ENCODE measurements at regions not wholly inside any gene's neighbourhood (a gene's known extent, or its start where the extent isn't known, plus 50 kb on each side); places are given as distances from the start of the nearest gene placed in this dataset.

- no peaks in the 10 kb centered on the region for H3K36me3 ChIP-seq (replicated peaks in 1 of 2; ENCODE audit: control extremely low read depth in 1 of 2, control insufficient read depth in 1 of 2, extremely low read depth in 1 of 2, insufficient read depth in 2 of 2, low read length in 1 of 2)
- H3K9me3 Mint-ChIP-seq (ENCODE audit: insufficient read depth): peaks cover 3% of the 10 kb centered on the region
- peaks cover 0 to 7% (median 6%) of the 10 kb centered on the region in 4 experiments for H3K27me3 ChIP-seq (replicated peaks in 1 of 4; ENCODE audit: control extremely low read depth in 1 of 4, control insufficient read depth in 3 of 4, insufficient read depth in 4 of 4, low read length in 3 of 4)
- no peaks in the 10 kb centered on the region for H3K9me3 ChIP-seq (ENCODE audit: control extremely low read depth in 1 of 3, control insufficient read depth in 2 of 3, insufficient read depth in 1 of 3, low read length in 2 of 3)
- POLR2A ChIA-PET: no interaction called here
- no peaks in the 10 kb centered on the region for H4K20me1 ChIP-seq (ENCODE audit: control insufficient read depth, insufficient read depth, low read length, poor library complexity, severe bottlenecking)
- H3K4me3 ChIP-seq (ENCODE audit: control extremely low read depth in 1 of 5, extremely low read depth in 1 of 5, insufficient read depth in 1 of 5, low read depth in 2 of 5, low read length in 4 of 5): no peak overlapping the region
- no peak overlapping the region for H3K4me3 Mint-ChIP-seq
- peaks cover 26% of the 10 kb centered on the region for H3K27me3 Mint-ChIP-seq
- intact Hi-C loops (cut with micrococcal nuclease): no loop called here
- H3K4me2 ChIP-seq (replicated peaks; ENCODE audit: low read depth, low read length, poor library complexity, severe bottlenecking): no peak overlapping the region
- TF ChIP-seq CTCF (IDR thresholded peaks at IDR 0.05): no peak
- no peak for TF ChIP-seq EZH2 (IDR thresholded peaks at IDR 0.05; ENCODE audit: borderline replicate concordance, insufficient read depth, low read depth, low read length, poor library complexity, severe bottlenecking)
- no peak overlapping the region for H3K27ac Mint-ChIP-seq
- no peak overlapping the region for H3K27ac ChIP-seq (ENCODE audit: low read length in 2 of 2)
- WGBS (ENCODE audit: insufficient coverage): 81% methylated on average over 11 of the region's 14 CpGs
- H2AFZ ChIP-seq (ENCODE audit: insufficient read depth, low read depth, low read length, poor library complexity, severe bottlenecking): no peak overlapping the region
- no peaks in the 10 kb centered on the region for H3K4me1 Mint-ChIP-seq
- CTCF ChIA-PET: no interaction called here
- no peak for DNase-seq
- no peak overlapping the region for H3K9ac ChIP-seq (ENCODE audit: low read length)
- no peak for ATAC-seq (ENCODE audit: low read depth)
- no peaks in the 10 kb centered on the region for H3K79me2 ChIP-seq (ENCODE audit: control insufficient read depth, insufficient read depth, low read length)
- H3K4me1 ChIP-seq (ENCODE audit: control insufficient read depth in 2 of 2, insufficient read depth in 2 of 2, low read length in 2 of 2): no peaks in the 10 kb centered on the region
Observed at GRCh38 chr20:19849341-19850197, 91.5 kb downstream of the RIN2 start.

DNA sequence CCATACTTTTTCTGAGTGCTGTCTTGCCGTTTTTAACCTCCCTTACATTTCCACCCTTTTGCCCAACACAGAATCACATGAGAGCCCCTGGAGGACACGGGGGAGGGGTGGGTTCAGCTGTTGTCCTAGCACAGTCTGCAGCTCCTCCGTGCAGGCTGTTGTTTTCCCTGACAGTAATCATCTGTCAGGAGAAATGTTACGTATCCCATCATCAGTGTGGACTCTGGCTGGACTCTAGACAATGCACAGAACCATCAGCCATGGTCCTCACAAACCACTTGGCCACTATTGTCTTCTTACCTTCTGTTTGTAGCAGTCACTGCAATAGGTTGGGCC lies 92.1 kb downstream of the RIN2 start:
- Histone ChIP-seq H3K9me3 (ENCODE audit: control extremely low read depth in 1 of 3, control insufficient read depth in 2 of 3, insufficient read depth in 1 of 3, low read length in 2 of 3) (no peaks in the 10 kb centered on the region), H3K27me3 (replicated peaks in 1 of 4; ENCODE audit: control extremely low read depth in 1 of 4, control insufficient read depth in 3 of 4, insufficient read depth in 4 of 4, low read length in 3 of 4) (peaks cover 0 to 7% (median 6%) of the 10 kb centered on the region in 4 experiments), H4K20me1 (ENCODE audit: control insufficient read depth, insufficient read depth, low read length, poor library complexity, severe bottlenecking) (no peaks in the 10 kb centered on the region), H3K79me2 (ENCODE audit: control insufficient read depth, insufficient read depth, low read length) (no peaks in the 10 kb centered on the region), H3K9ac (ENCODE audit: low read length) (no peak overlapping the region), H3K4me2 (replicated peaks; ENCODE audit: low read depth, low read length, poor library complexity, severe bottlenecking) (no peak overlapping the region), H3K4me1 (ENCODE audit: control insufficient read depth in 2 of 2, insufficient read depth in 2 of 2, low read length in 2 of 2) (no peaks in the 10 kb centered on the region), H3K4me3 (ENCODE audit: control extremely low read depth in 1 of 5, extremely low read depth in 1 of 5, insufficient read depth in 1 of 5, low read depth in 2 of 5, low read length in 4 of 5) (no peak overlapping the region), H3K27ac (ENCODE audit: low read length in 2 of 2) (no peak overlapping the region), H3K36me3 (replicated peaks in 1 of 2; ENCODE audit: control extremely low read depth in 1 of 2, control insufficient read depth in 1 of 2, extremely low read depth in 1 of 2, insufficient read depth in 2 of 2, low read length in 1 of 2) (no peaks in the 10 kb centered on the region), H2AFZ (ENCODE audit: insufficient read depth, low read depth, low read length, poor library complexity, severe bottlenecking) (no peak overlapping the region)
- ATAC-seq (ENCODE audit: low read depth) (no peak), DNase-seq (no peak)
- POLR2A ChIA-PET: no interaction called here
- Mint-ChIP-seq H3K27ac (no peak overlapping the region), H3K27me3 (peaks cover 26% of the 10 kb centered on the region), H3K4me3 (no peak overlapping the region), H3K9me3 (ENCODE audit: insufficient read depth) (peaks cover 3% of the 10 kb centered on the region), H3K4me1 (no peaks in the 10 kb centered on the region)
- CTCF ChIA-PET: no interaction called here
- TF ChIP-seq CTCF (IDR thresholded peaks at IDR 0.05): no peak
- no peak for TF ChIP-seq EZH2 (IDR thresholded peaks at IDR 0.05; ENCODE audit: borderline replicate concordance, insufficient read depth, low read depth, low read length, poor library complexity, severe bottlenecking)
- intact Hi-C loops (cut with micrococcal nuclease): no loop called here
- 78% methylated on average over 4 of the region's 4 CpGs for WGBS (ENCODE audit: insufficient coverage)
